Natural killer cell (primary cell): ENCODE measurements at regions not wholly inside any gene's neighbourhood (a gene's known extent, or its start where the extent isn't known, plus 50 kb on each side); places are given as distances from the start of the nearest gene placed in this dataset.

Experiments used
- ATAC-seq, 3 donors: fragments of 150-1000 bp in 2 of 3; fragments of 200-7000 bp in 1 of 3; cut with Tn5 transposase; 1 replicate in 1 of 3; 2 replicates in 2 of 3; pipeline ENCODE4 v1.10.0; 2021; ENCODE audit warnings: mild to moderate bottlenecking in 2 of 3, moderate library complexity in 2 of 3
- DNase-seq, 2 donors: peaks; one replicate each; pipeline versions ENCODE4 v3.0.0 to v3.0.0-alpha.2; 2013 to 2021; ENCODE audit warnings: mixed read lengths in 1 of 2
- H3K27ac ChIP-seq: one replicate; pipeline ENCODE4 v1.5.1; 2013; ENCODE audit warnings: mild to moderate bottlenecking, low read length
- H3K27me3 ChIP-seq: one replicate; pipeline ENCODE4 v1.6.1; 2013; ENCODE audit warnings: low read length; ENCODE audit not compliant: control insufficient read depth, insufficient read depth
- H3K36me3 ChIP-seq: one replicate; pipeline ENCODE4 v1.6.1; 2013; ENCODE audit warnings: low read length; ENCODE audit not compliant: control insufficient read depth, insufficient read depth
- H3K4me1 ChIP-seq: one replicate; pipeline ENCODE4 v1.6.1; 2013; ENCODE audit warnings: low read length; ENCODE audit not compliant: control insufficient read depth, insufficient read depth
- H3K4me3 ChIP-seq: one replicate; pipeline ENCODE4 v1.5.1; 2013; ENCODE audit warnings: low read length
- H3K9me3 ChIP-seq: one replicate; pipeline ENCODE4 v1.6.1; 2013; ENCODE audit warnings: low read length; ENCODE audit not compliant: control insufficient read depth, insufficient read depth
- H3K27ac Mint-ChIP-seq, 2 donors: one replicate each; pipeline ENCODE4 v1.8.0; 2022; ENCODE audit warnings: mild to moderate bottlenecking in 2 of 2, mixed read lengths in 2 of 2, moderate library complexity in 1 of 2
- H3K27me3 Mint-ChIP-seq, 2 donors: one replicate each; pipeline ENCODE4 v1.8.0; 2022; ENCODE audit warnings: low read depth in 2 of 2, mixed read lengths in 2 of 2
- H3K36me3 Mint-ChIP-seq: one replicate; pipeline ENCODE4 v1.8.0; 2022; ENCODE audit warnings: mixed read lengths
- H3K4me1 Mint-ChIP-seq, 2 donors: one replicate each; pipeline ENCODE4 v1.8.0; 2022; ENCODE audit warnings: mixed read lengths in 2 of 2
- H3K4me3 Mint-ChIP-seq: one replicate; pipeline ENCODE4 v1.8.0; 2022; ENCODE audit warnings: mild to moderate bottlenecking, moderate library complexity, mixed read lengths
- H3K9me3 Mint-ChIP-seq, 2 donors: one replicate each; pipeline ENCODE4 v1.8.0; 2022; ENCODE audit warnings: mixed read lengths in 2 of 2
- CTCF ChIP-seq: fragments of 200-600 bp; IDR thresholded peaks from one replicate; pipeline ENCODE4 v1.8.0; 2022; ENCODE audit warnings: antibody characterized with exemption
- WGBS: methylation state at CpG from one replicate; pipeline ENCODE4 v1.1.7; 2013; ENCODE audit warnings: missing lambda C conversion rate; ENCODE audit not compliant: insufficient coverage; 5-methylcytosine and 5-hydroxymethylcytosine counted together
- intact Hi-C: fragments of 100-400 bp; cut with micrococcal nuclease; formaldehyde crosslinking; loops from one replicate; pipeline ENCODE4 v1.14.2; 2022

- Mint-ChIP-seq H3K4me3 (no peak overlapping the region), H3K36me3 (peaks cover 33% of the 10 kb centered on the region), H3K27me3 (no peaks in the 10 kb centered on the region), H3K27ac (no peak overlapping the region), H3K9me3 (peaks cover 14 to 15% of the 10 kb centered on the region in 2 donors), H3K4me1 (no peaks in the 10 kb centered on the region)
- Histone ChIP-seq H3K27me3 (no peaks in the 10 kb centered on the region), H3K4me1 (no peaks in the 10 kb centered on the region), H3K9me3 (no peaks in the 10 kb centered on the region), H3K27ac (no peak overlapping the region), H3K36me3 (no peaks in the 10 kb centered on the region), H3K4me3 (no peak overlapping the region)
- intact Hi-C loops, result no loop called here
- 75% methylated on average over 4 of the region's 4 CpGs for WGBS
- DNase-seq (no peak), ATAC-seq (no peak)
- no peak for TF ChIP-seq CTCF
Measured at GRCh38 chr4:62344474-62344873, 1144.3 kb downstream of the ADGRL3 start.

GRCh38 chr4:62342346-62342745, 1142.2 kb downstream of the ADGRL3 start:
- no peaks in the 10 kb centered on the region for H3K27me3 ChIP-seq
- no peak overlapping the region for H3K27ac Mint-ChIP-seq
- intact Hi-C loops, result no loop called here

GRCh38 chr4:62328526-62328925, 1128.4 kb downstream of the ADGRL3 start:
- Histone ChIP-seq H3K36me3 (no peaks in the 10 kb centered on the region), H3K4me3 (no peak overlapping the region), H3K9me3 (peaks cover 7% of the 10 kb centered on the region), H3K4me1 (no peaks in the 10 kb centered on the region), H3K27me3 (no peaks in the 10 kb centered on the region), H3K27ac (no peak overlapping the region)
- DNase-seq, result no peak
- no peak for TF ChIP-seq CTCF
- Mint-ChIP-seq H3K4me1 (no peaks in the 10 kb centered on the region), H3K4me3 (no peak overlapping the region), H3K27me3 (no peaks in the 10 kb centered on the region), H3K27ac (no peak overlapping the region), H3K36me3 (peaks cover 5% of the 10 kb centered on the region), H3K9me3 (peaks cover 14 to 22% of the 10 kb centered on the region in 2 donors)
- WGBS, result 83% methylated on average over 2 of the region's 2 CpGs
- ATAC-seq, result no peak
- intact Hi-C loops, result no loop called here

More at GRCh38 chr4:62342346-62342745, 1142.2 kb downstream of the ADGRL3 start:
- ATAC-seq (no peak), DNase-seq (no peak)
- H3K36me3 ChIP-seq, result no peaks in the 10 kb centered on the region
- H3K4me1 ChIP-seq, result no peaks in the 10 kb centered on the region
- H3K4me3 ChIP-seq, result no peak overlapping the region
- Mint-ChIP-seq H3K4me3 (no peak overlapping the region), H3K9me3 (peaks cover 14 to 22% of the 10 kb centered on the region in 2 donors), H3K36me3 (peaks cover 40% of the 10 kb centered on the region), H3K27me3 (no peaks in the 10 kb centered on the region), H3K4me1 (no peaks in the 10 kb centered on the region)
- H3K9me3 ChIP-seq, result no peaks in the 10 kb centered on the region
- TF ChIP-seq CTCF, result no peak
- H3K27ac ChIP-seq, result no peak overlapping the region

- Mint-ChIP-seq H3K4me1 (no peaks in the 10 kb centered on the region), H3K36me3 (no peaks in the 10 kb centered on the region), H3K4me3 (no peak overlapping the region), H3K9me3 (peaks cover 11 to 20% of the 10 kb centered on the region in 2 donors), H3K27ac (no peak overlapping the region), H3K27me3 (no peaks in the 10 kb centered on the region)
- Histone ChIP-seq H3K27ac (no peak overlapping the region), H3K27me3 (no peaks in the 10 kb centered on the region), H3K4me3 (no peak overlapping the region), H3K36me3 (no peaks in the 10 kb centered on the region), H3K4me1 (no peaks in the 10 kb centered on the region), H3K9me3 (peaks cover 7% of the 10 kb centered on the region)
- intact Hi-C loops, result no loop called here
- WGBS, result 83% methylated on average over 1 of the region's 1 CpG
- no peak for DNase-seq
- ATAC-seq, result no peak
- no peak for TF ChIP-seq CTCF
Measured at GRCh38 chr4:62327612-62328297, 1127.6 kb downstream of the ADGRL3 start.
